ENCODE measurements at regions not wholly inside any gene's neighbourhood (a gene's known extent, or its start where the extent isn't known, plus 50 kb on each side); places are given as distances from the start of the nearest gene placed in this dataset.

DNA sequence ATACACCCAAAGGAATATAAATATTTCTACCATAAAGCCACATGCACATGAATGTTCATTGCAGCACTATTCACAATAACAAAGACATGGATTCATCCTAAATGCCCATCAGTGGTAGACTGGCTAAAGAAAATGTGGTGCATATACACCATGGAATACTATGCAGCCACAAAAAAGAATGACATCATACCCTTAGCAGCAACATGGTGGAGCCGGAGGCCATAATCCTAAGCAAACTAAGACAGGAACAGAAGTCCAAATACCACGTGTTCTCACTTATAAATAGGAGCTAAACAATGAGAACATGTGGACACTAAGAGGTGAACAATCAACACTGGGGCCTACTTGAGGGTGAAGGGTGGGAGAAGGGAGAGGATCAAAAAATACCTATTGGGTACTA is 198.5 kb downstream of the BMP4 start:
- H3K79me1 ChIP-seq (ENCODE audit: low read depth, low read length) = no peaks in the 10 kb centered on the region
- H3K4me3 ChIP-seq (ENCODE audit: extremely low read depth in 1 of 4, insufficient read depth in 2 of 4, low read depth in 3 of 4, low read length in 4 of 4) = no peak overlapping the region
- H3K18ac ChIP-seq (ENCODE audit: extremely low read depth, low read length) = no peak overlapping the region
- no peak overlapping the region for H3K56ac ChIP-seq (replicated peaks; ENCODE audit: insufficient read length, low read depth, low read length)
- H3K4ac ChIP-seq (replicated peaks; ENCODE audit: insufficient read length, low read depth, low read length) = no peak overlapping the region
- no peak overlapping the region for H3K4me2 ChIP-seq (ENCODE audit: insufficient read depth in 1 of 2, low read depth in 2 of 2, low read length in 2 of 2)
- no peaks in the 10 kb centered on the region for H3K4me1 ChIP-seq (replicated peaks in 1 of 4; ENCODE audit: control insufficient read depth in 3 of 4, insufficient read depth in 4 of 4, low read length in 3 of 4)
- no peak overlapping the region for H4K8ac ChIP-seq (ENCODE audit: extremely low read depth, insufficient read depth, low read length)
- DNase-seq (ENCODE audit: low read depth in 1 of 2, low spot score in 2 of 2) = no peak
- H2AFZ ChIP-seq (ENCODE audit: low read length) = no peak overlapping the region
- H4K20me1 ChIP-seq (replicated peaks in 1 of 2; ENCODE audit: control insufficient read depth in 1 of 2, insufficient read depth in 2 of 2, low read length in 2 of 2) = no peaks in the 10 kb centered on the region
- no peak overlapping the region for H2BK5ac ChIP-seq (ENCODE audit: low read depth, low read length)
- no peak overlapping the region for H3K9ac ChIP-seq (replicated peaks in 1 of 4; ENCODE audit: extremely low read depth in 1 of 4, low read depth in 3 of 4, low read length in 3 of 4)
- no peak overlapping the region for H4K91ac ChIP-seq (replicated peaks; ENCODE audit: insufficient read length, low read length)
- H2BK20ac ChIP-seq (ENCODE audit: low read length) = no peak overlapping the region
- H3K79me2 ChIP-seq (ENCODE audit: control insufficient read depth in 1 of 2, insufficient read depth in 2 of 2, low read length in 2 of 2) = no peaks in the 10 kb centered on the region
- H3K23ac ChIP-seq (ENCODE audit: insufficient read length) = no peak overlapping the region
- no peak overlapping the region for H3K27ac ChIP-seq (ENCODE audit: low read depth, low read length)
- no peaks in the 10 kb centered on the region; a peak in 1 of 7 replicates for H3K27me3 ChIP-seq (replicated peaks in 1 of 4; ENCODE audit: control insufficient read depth in 3 of 4, extremely low read depth in 1 of 4, insufficient read depth in 3 of 4, low read length in 3 of 4)
- peaks cover 4 to 9% of the 10 kb centered on the region in 2 experiments; a peak in 2 of 4 replicates for H3K9me3 ChIP-seq (ENCODE audit: insufficient read depth in 2 of 2, low read depth in 1 of 2, low read length in 1 of 2)
- no peak overlapping the region for H3K14ac ChIP-seq (ENCODE audit: insufficient read length)
- no peak overlapping the region for H2BK12ac ChIP-seq (ENCODE audit: low read depth, low read length)
- ChIA-PET POLR2A (ENCODE audit: partially characterized antibody) (no interaction called here), CTCF (ENCODE audit: partially characterized antibody) (no interaction called here)
- no peaks in the 10 kb centered on the region; a peak in 1 of 8 replicates for H3K36me3 ChIP-seq (ENCODE audit: control insufficient read depth in 2 of 4, insufficient read depth in 4 of 4, low read length in 3 of 4)
- no peak overlapping the region for H2BK120ac ChIP-seq (replicated peaks; ENCODE audit: low read depth, low read length)
- no peaks in the 10 kb centered on the region for H3K23me2 ChIP-seq (ENCODE audit: low read depth, low read length)
- 96% methylated on average over 2 of the region's 2 CpGs; no CpG with 5 or more reads in 1 of the 2 experiments for WGBS, 2 experiments (ENCODE audit: extremely low coverage in 1 of 2, insufficient coverage in 1 of 2, insufficient read length in 1 of 2, insufficient replicate concordance in 2 of 2, low coverage in 1 of 2, low lambda C conversion rate in 2 of 2, missing lambda C conversion rate in 1 of 2)
- H2AK5ac ChIP-seq (ENCODE audit: low read depth, low read length) = no peak overlapping the region
- FAIRE-seq = no peak
- no peak overlapping the region for H4K5ac ChIP-seq (ENCODE audit: insufficient read length, low read depth, low read length)
- no peak overlapping the region for H2BK15ac ChIP-seq (ENCODE audit: low read length)
- no peak for TF ChIP-seq BCL11A (IDR thresholded peaks at IDR 0.05; ENCODE audit: low read depth in 2 of 2, low read length in 2 of 2)
- no peak for TF ChIP-seq SIRT6 (IDR thresholded peaks at IDR 0.05; ENCODE audit: low read length)
- no peak for TF ChIP-seq KDM4A (IDR thresholded peaks at IDR 0.05; ENCODE audit: low read depth, low read length, severe bottlenecking)
- no peak for TF ChIP-seq HDAC6 (IDR thresholded peaks at IDR 0.05; ENCODE audit: low read depth, low read length)
- no peak for TF ChIP-seq EGR1 (IDR thresholded peaks at IDR 0.05; ENCODE audit: borderline replicate concordance, low read depth, low read length)
- TF ChIP-seq GABPA (IDR thresholded peaks at IDR 0.05; ENCODE audit: borderline replicate concordance, insufficient read depth, low read length) = no peak
- no peak for TF ChIP-seq TAF7 (optimal IDR thresholded peaks at IDR 0.05; ENCODE audit: borderline replicate concordance, low read depth, low read length)
- TF ChIP-seq NRF1 (IDR thresholded peaks at IDR 0.05; ENCODE audit: low read depth, low read length) = no peak
- no peak for TF ChIP-seq CEBPB (IDR thresholded peaks at IDR 0.05; ENCODE audit: low read depth, low read length)
- TF ChIP-seq SP4 (IDR thresholded peaks at IDR 0.05; ENCODE audit: low read length) = no peak
- no peak for TF ChIP-seq EP300 (IDR thresholded peaks at IDR 0.05; ENCODE audit: borderline replicate concordance in 1 of 2, low read depth in 2 of 2, low read length in 2 of 2)
- no peak for TF ChIP-seq NANOG (IDR thresholded peaks at IDR 0.05; ENCODE audit: insufficient read depth, low read depth, low read length, poor library complexity, severe bottlenecking)
- TF ChIP-seq ZNF274 (IDR thresholded peaks at IDR 0.05; ENCODE audit: borderline replicate concordance, extremely low read depth, low read length) = no peak
- TF ChIP-seq SP1 (IDR thresholded peaks at IDR 0.05; ENCODE audit: low read depth, low read length) = no peak
- no peak for TF ChIP-seq JUN (IDR thresholded peaks at IDR 0.05; ENCODE audit: low read depth, low read length)

Measured in H1 (cell line).